Hepatocyte (in vitro differentiated cells): ENCODE measurements at regions not wholly inside any gene's neighbourhood (a gene's known extent, or its start where the extent isn't known, plus 50 kb on each side); places are given as distances from the start of the nearest gene placed in this dataset.

Source experiments
- DNase-seq: peaks from one replicate; pipeline ENCODE4 v3.0.0-alpha.2; 2016; ENCODE audit warnings: low spot score
- H2AFZ ChIP-seq: fragments of 200-600 bp; sonication (generic); 2 replicates; pipeline ENCODE4 v1.6.0; 2016; ENCODE audit warnings: antibody characterized with exemption, mild to moderate bottlenecking
- H3K27ac ChIP-seq: fragments of 200-600 bp; sonication (generic); 2 replicates; pipeline ENCODE4 v1.5.1; 2016; ENCODE audit warnings: mild to moderate bottlenecking
- H3K27me3 ChIP-seq: fragments of 200-600 bp; sonication (generic); 2 replicates; pipeline ENCODE4 v1.6.1; 2016
- H3K36me3 ChIP-seq: fragments of 200-600 bp; sonication (generic); replicated peaks from 2 replicates; pipeline ENCODE4 v1.5.1; 2016; ENCODE audit warnings: low read depth; ENCODE audit not compliant: insufficient read depth
- H3K4me1 ChIP-seq: fragments of 200-600 bp; sonication (generic); 2 replicates; pipeline ENCODE4 v1.5.1; 2016; ENCODE audit warnings: mild to moderate bottlenecking, moderate library complexity; ENCODE audit not compliant: insufficient read depth
- H3K4me2 ChIP-seq: fragments of 200-600 bp; sonication (generic); 2 replicates; pipeline ENCODE4 v1.6.0; 2016
- H3K4me3 ChIP-seq: fragments of 200-600 bp; sonication (generic); 2 replicates; pipeline ENCODE4 v1.5.1; 2016; ENCODE audit warnings: mild to moderate bottlenecking
- H3K79me2 ChIP-seq: fragments of 200-600 bp; sonication (generic); 2 replicates; pipeline ENCODE4 v1.6.0; 2017; ENCODE audit warnings: mild to moderate bottlenecking
- H3K9me2 ChIP-seq: fragments of 200-600 bp; sonication (generic); replicated peaks from 2 replicates; pipeline ENCODE4 v1.6.0; 2017; ENCODE audit warnings: mild to moderate bottlenecking; ENCODE audit not compliant: insufficient read depth
- H3K9me3 ChIP-seq: fragments of 200-600 bp; sonication (generic); 2 replicates; pipeline ENCODE4 v1.5.1; 2016; ENCODE audit warnings: low read depth, mild to moderate bottlenecking
- H4K20me1 ChIP-seq: fragments of 200-600 bp; sonication (generic); 2 replicates; pipeline ENCODE4 v1.6.0; 2016; ENCODE audit warnings: mild to moderate bottlenecking; ENCODE audit not compliant: insufficient read depth, poor library complexity, severe bottlenecking
- CTCF ChIP-seq: fragments of 200-600 bp; sonication (generic); IDR thresholded peaks from 2 replicates; pipeline ENCODE4 v1.5.1; 2016; ENCODE audit warnings: antibody characterized with exemption, mild to moderate bottlenecking; ENCODE audit not compliant: poor library complexity
- EZH2 ChIP-seq: fragments of 200-600 bp; sonication (generic); IDR thresholded peaks from 2 replicates; pipeline ENCODE4 v1.6.1; 2016; ENCODE audit warnings: antibody characterized with exemption, mild to moderate bottlenecking, borderline replicate concordance
- EZH2phosphoT487 ChIP-seq: fragments of 200-600 bp; sonication (generic); IDR thresholded peaks from one replicate; pipeline ENCODE4 v1.6.1; 2018; ENCODE audit warnings: antibody characterized with exemption, mild to moderate bottlenecking, low read depth, moderate library complexity; ENCODE audit not compliant: unreplicated experiment, severe bottlenecking
- WGBS: methylation state at CpG from one replicate; pipeline ENCODE4 v1.1.6; 2016; ENCODE audit warnings: low lambda C conversion rate; ENCODE audit errors: missing lambda C conversion rate; 5-methylcytosine and 5-hydroxymethylcytosine counted together

- DNase-seq = no peak
- Histone ChIP-seq H3K79me2 (no peaks in the 10 kb centered on the region), H3K36me3 (no peaks in the 10 kb centered on the region), H3K27ac (no peak overlapping the region), H3K9me2 (no peaks in the 10 kb centered on the region), H3K9me3 (no peaks in the 10 kb centered on the region), H3K4me2 (no peak overlapping the region), H3K27me3 (no peaks in the 10 kb centered on the region), H4K20me1 (no peaks in the 10 kb centered on the region), H3K4me3 (no peak overlapping the region), H2AFZ (no peak overlapping the region), H3K4me1 (no peaks in the 10 kb centered on the region)
- WGBS = 50% methylated on average over 1 of the region's 1 CpG
- TF ChIP-seq EZH2 = no peak
- TF ChIP-seq EZH2phosphoT487 = no peak
- no peak for TF ChIP-seq CTCF
Measured at GRCh38 chr9:29701559-29701958, 2128.3 kb upstream of the C9orf72 start.

GRCh38 chr9:29701971-29702370 lies 2128.7 kb upstream of the C9orf72 start:
- H3K79me2 ChIP-seq = no peaks in the 10 kb centered on the region
- TF ChIP-seq EZH2phosphoT487 = no peak
- no peak for TF ChIP-seq CTCF
- no peak for TF ChIP-seq EZH2
- no peak overlapping the region for H3K4me2 ChIP-seq
- no peak overlapping the region for H3K4me3 ChIP-seq
- no peaks in the 10 kb centered on the region for H3K36me3 ChIP-seq
- H3K9me2 ChIP-seq = no peaks in the 10 kb centered on the region
- H3K9me3 ChIP-seq = no peaks in the 10 kb centered on the region
- no peaks in the 10 kb centered on the region for H3K4me1 ChIP-seq
- no peak for DNase-seq
- H2AFZ ChIP-seq = no peak overlapping the region
- H3K27me3 ChIP-seq = no peaks in the 10 kb centered on the region
- H3K27ac ChIP-seq = no peak overlapping the region
- H4K20me1 ChIP-seq = no peaks in the 10 kb centered on the region

DNA sequence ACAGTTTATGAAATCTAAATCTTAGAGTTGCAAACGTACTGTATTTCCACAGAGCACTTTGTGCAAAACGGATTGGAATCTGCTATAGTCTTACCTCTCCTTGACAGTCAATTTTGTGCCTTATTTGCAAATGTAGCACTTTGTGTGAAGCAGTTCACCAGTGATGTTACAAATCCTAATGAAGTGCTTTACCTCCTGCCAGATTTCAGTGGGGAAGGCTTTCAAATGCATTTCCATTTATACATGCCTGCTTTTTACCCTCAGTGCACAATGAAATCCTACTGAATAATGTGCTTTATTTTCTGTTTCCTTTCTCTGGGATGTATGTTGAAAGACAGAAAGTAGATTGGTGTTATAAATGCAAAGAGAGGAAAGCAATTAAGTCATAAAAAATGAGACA lies 2141.6 kb upstream of the C9orf72 start:
- H3K4me3 ChIP-seq = no peak overlapping the region
- H3K4me2 ChIP-seq = no peak overlapping the region
- no peaks in the 10 kb centered on the region for H3K27me3 ChIP-seq
- H3K36me3 ChIP-seq = no peaks in the 10 kb centered on the region
- no peaks in the 10 kb centered on the region for H3K9me3 ChIP-seq
- TF ChIP-seq CTCF (no peak), EZH2phosphoT487 (no peak), EZH2 (no peak)
- no peak overlapping the region for H3K27ac ChIP-seq
- no peaks in the 10 kb centered on the region for H4K20me1 ChIP-seq
- H3K4me1 ChIP-seq = no peaks in the 10 kb centered on the region
- no peak overlapping the region for H2AFZ ChIP-seq
- H3K9me2 ChIP-seq = no peaks in the 10 kb centered on the region
- WGBS = 47% methylated on average over 2 of the region's 2 CpGs
- no peaks in the 10 kb centered on the region for H3K79me2 ChIP-seq
- no peak for DNase-seq

DNA sequence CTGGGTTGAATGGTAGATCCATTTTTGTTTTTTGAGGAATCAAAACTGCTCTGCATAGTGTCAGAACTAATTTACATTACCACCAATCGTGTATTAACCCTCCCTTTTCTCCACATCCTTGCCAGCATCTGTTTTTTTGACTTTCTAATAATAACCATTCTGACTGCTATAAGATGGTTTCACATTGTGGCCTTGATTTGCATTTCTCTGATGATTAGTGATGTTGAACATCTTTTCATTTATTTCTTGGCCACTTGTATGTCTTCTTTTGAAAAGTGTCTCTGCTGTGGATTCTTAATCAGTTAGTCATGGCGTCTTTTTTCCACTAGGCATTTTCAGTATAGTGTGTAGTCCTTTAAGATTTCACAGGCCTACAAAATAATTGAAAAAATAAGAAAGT lies 2144.3 kb upstream of the C9orf72 start:
- Histone ChIP-seq H3K4me1 (no peaks in the 10 kb centered on the region), H4K20me1 (no peaks in the 10 kb centered on the region), H3K4me2 (no peak overlapping the region), H3K36me3 (no peaks in the 10 kb centered on the region), H3K4me3 (no peak overlapping the region), H3K79me2 (no peaks in the 10 kb centered on the region), H3K27me3 (no peaks in the 10 kb centered on the region), H3K9me3 (no peaks in the 10 kb centered on the region), H2AFZ (no peak overlapping the region), H3K9me2 (no peaks in the 10 kb centered on the region), H3K27ac (no peak overlapping the region)
- no peak for DNase-seq
- WGBS = 79% methylated on average over 2 of the region's 2 CpGs
- no peak for TF ChIP-seq CTCF
- no peak for TF ChIP-seq EZH2phosphoT487
- TF ChIP-seq EZH2 = no peak
